GM12873 (cell line): ENCODE measurements at regions not wholly inside any gene's neighbourhood (a gene's known extent, or its start where the extent isn't known, plus 50 kb on each side); places are given as distances from the start of the nearest gene placed in this dataset.

Experiments used
- TF ChIP-seq, protein P1 (sequence below): IDR thresholded peaks from 2 replicates; pipeline ENCODE4 v1.5.1; 2012; ENCODE audit warnings: low read depth, mild to moderate bottlenecking, moderate library complexity, low read length, control low read depth; ENCODE audit not compliant: insufficient read depth; ENCODE audit errors: missing control alignments

DNA sequence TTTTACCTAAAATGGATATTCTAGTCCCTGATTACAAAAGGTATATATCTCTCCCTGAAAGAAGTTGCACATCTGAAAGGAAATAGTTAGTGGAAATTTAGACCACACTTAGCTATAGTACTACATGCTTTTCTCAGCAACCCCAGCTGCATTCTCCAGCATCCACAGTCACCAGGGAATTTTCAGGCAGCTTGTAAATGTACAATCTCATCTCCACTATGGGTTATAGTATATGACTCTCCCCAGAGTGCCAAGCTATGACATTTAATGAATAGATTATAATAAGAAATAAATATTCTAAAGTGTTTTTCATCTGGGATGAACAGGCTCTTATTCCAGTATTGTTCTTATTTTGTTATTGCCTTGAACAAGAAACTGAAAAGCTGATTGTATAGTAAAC, 197.6 kb upstream of the HNRNPA3 start:
- TF ChIP-seq, protein P1, sequence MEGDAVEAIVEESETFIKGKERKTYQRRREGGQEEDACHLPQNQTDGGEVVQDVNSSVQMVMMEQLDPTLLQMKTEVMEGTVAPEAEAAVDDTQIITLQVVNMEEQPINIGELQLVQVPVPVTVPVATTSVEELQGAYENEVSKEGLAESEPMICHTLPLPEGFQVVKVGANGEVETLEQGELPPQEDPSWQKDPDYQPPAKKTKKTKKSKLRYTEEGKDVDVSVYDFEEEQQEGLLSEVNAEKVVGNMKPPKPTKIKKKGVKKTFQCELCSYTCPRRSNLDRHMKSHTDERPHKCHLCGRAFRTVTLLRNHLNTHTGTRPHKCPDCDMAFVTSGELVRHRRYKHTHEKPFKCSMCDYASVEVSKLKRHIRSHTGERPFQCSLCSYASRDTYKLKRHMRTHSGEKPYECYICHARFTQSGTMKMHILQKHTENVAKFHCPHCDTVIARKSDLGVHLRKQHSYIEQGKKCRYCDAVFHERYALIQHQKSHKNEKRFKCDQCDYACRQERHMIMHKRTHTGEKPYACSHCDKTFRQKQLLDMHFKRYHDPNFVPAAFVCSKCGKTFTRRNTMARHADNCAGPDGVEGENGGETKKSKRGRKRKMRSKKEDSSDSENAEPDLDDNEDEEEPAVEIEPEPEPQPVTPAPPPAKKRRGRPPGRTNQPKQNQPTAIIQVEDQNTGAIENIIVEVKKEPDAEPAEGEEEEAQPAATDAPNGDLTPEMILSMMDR = no peak

GRCh38 chr2:177015356-177015923, 197.2 kb upstream of the HNRNPA3 start:
- TF ChIP-seq, protein P1 = no peak

DNA sequence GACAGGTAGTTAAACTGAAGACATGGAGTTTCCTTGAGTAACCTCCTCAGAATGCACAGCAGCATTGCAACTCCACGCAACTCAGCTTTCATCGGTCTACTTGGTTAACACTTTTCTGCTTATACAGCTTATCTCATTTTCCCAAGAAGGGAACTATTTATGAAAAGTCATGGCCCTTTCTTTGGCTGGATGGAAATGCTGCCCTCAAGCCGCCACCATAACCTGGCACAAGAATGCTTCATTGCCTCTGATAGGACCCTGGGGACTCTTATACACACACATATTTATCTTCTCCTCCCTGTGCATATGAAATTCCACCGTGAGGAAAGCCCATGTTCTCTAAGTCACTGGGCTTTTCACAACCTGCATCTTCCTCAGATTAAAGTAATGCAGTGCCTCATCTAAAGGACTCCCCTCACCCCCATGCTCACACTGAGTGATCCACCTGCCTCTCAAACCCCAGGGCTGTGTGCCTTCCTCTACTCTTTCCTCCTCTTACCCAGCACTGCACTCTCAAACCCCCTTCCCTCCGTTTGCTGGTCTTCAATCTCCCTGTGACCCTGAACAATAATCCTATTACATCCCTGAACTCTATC, 192.0 kb upstream of the HNRNPA3 start:
- TF ChIP-seq, protein P1 = no peak

DNA sequence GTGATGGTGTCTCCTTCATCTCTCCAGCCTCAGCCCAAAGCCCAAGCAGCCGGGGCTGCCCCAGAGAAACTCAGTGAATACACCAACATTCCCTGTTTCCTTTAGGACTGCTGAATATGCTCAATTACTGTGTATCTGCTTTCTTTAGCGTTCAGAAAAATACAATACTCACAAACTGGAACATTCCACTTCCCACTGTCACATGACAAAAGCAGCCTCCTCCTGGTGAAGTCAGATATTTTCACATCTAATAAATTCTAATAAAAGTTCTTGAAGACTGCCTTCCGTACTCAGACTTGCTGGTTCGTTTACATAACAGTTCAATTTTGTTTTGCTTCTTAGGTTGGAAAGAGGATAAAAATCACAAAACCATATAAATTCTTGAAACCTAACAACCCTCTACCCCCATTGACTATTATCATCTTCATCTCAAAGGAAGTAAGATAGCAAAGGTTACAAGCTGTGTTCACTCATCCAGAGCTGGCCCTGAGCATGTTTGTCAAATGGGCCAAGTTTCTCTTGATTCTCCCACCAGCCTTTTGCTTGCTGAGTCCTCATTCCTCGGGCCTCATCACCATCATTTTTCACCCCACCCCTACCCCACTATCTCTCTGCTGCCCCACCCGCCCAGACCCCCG, 190.8 kb upstream of the HNRNPA3 start:
- TF ChIP-seq, protein P1 = no peak

GRCh38 chr2:177024765-177025164, 187.8 kb upstream of the HNRNPA3 start:
- TF ChIP-seq, protein P1 = no peak

GRCh38 chr2:177026253-177026652, 186.3 kb upstream of the HNRNPA3 start:
- TF ChIP-seq, protein P1 = no peak

- TF ChIP-seq, protein P1 = no peak
Measured at GRCh38 chr2:177026956-177027355, 185.6 kb upstream of the HNRNPA3 start.
